Thyroid gland (tissue), 4 donors: ENCODE measurements at regions not wholly inside any gene's neighbourhood (a gene's known extent, or its start where the extent isn't known, plus 50 kb on each side); places are given as distances from the start of the nearest gene placed in this dataset.

Source experiments
- DNase-seq, 2 donors: peaks; one replicate each; pipeline ENCODE4 v3.0.0-alpha.2; 2019
- H3K27ac ChIP-seq, 3 donors: fragments of 200-600 bp; sonication (generic); 1 replicate in 2 of 3; 2 replicates in 1 of 3; pipeline ENCODE4 v1.5.1; 2016 to 2019; ENCODE audit warnings: mild to moderate bottlenecking in 1 of 3, moderate library complexity in 1 of 3
- H3K27me3 ChIP-seq: fragments of 200-600 bp; sonication (generic); one replicate; pipeline ENCODE4 v1.5.1; 2019
- H3K36me3 ChIP-seq, 2 donors: fragments of 200-600 bp; sonication (generic); one replicate each; pipeline ENCODE4 v1.5.1; 2016 to 2019
- H3K4me1 ChIP-seq, 2 donors: fragments of 200-600 bp; sonication (generic); one replicate each; pipeline ENCODE4 v1.5.1; 2017 to 2019
- H3K4me3 ChIP-seq, 3 donors: fragments of 200-600 bp; sonication (generic); replicated peaks in 1 of 3; 1 replicate in 2 of 3; 2 replicates in 1 of 3; pipeline ENCODE4 v1.5.1; 2016; ENCODE audit warnings: mild to moderate bottlenecking in 1 of 3
- H3K9me3 ChIP-seq: fragments of 200-600 bp; sonication (generic); one replicate; pipeline ENCODE4 v1.5.1; 2017
- CTCF ChIP-seq, 6 experiments: fragments of 200-600 bp in 3 of 6; fragments of 450-650 bp in 3 of 6; sonication (generic) in 3 of 6; IDR thresholded peaks; one replicate each; pipeline ENCODE4 v1.5.1; 2016 to 2019; ENCODE audit warnings: antibody characterized with exemption in 6 of 6, mild to moderate bottlenecking in 2 of 6, inconsistent platforms in 1 of 6, moderate library complexity in 1 of 6
- POLR2A ChIP-seq, 2 donors: fragments of 450-650 bp; IDR thresholded peaks; one replicate each; pipeline ENCODE4 v1.6.1; 2017; ENCODE audit warnings: antibody characterized with exemption in 2 of 2, mild to moderate bottlenecking in 2 of 2, moderate library complexity in 1 of 2
- WGBS, 2 donors: methylation state at CpG; one replicate each; pipeline ENCODE4 v1.1.5; 2017; 5-methylcytosine and 5-hydroxymethylcytosine counted together
- intact Hi-C: fragments of 100-400 bp; cut with DNase I; formaldehyde crosslinking; loops from one replicate; pipeline ENCODE4 v1.15.1; 2023

GRCh38 chr12:88725592-88726143, 145.4 kb upstream of the KITLG start:
- no peak overlapping the region for H3K4me3 ChIP-seq
- intact Hi-C loops: no loop called here
- H3K9me3 ChIP-seq: no peaks in the 10 kb centered on the region
- no peaks in the 10 kb centered on the region for H3K36me3 ChIP-seq
- no peak for DNase-seq
- 74 to 81% methylated on average over 1 of the region's 1 CpG for WGBS, 2 donors
- no peaks in the 10 kb centered on the region for H3K4me1 ChIP-seq
- H3K27ac ChIP-seq: no peak overlapping the region
- no peaks in the 10 kb centered on the region for H3K27me3 ChIP-seq
- TF ChIP-seq CTCF (IDR thresholded peaks at IDR 0.05): no peak
- TF ChIP-seq POLR2A (IDR thresholded peaks at IDR 0.05): no peak

GRCh38 chr12:88723219-88723618, 142.9 kb upstream of the KITLG start:
- TF ChIP-seq POLR2A (IDR thresholded peaks at IDR 0.05) (no peak), CTCF (IDR thresholded peaks at IDR 0.05) (no peak)
- H3K27ac ChIP-seq: no peak overlapping the region
- H3K4me3 ChIP-seq: no peak overlapping the region

GRCh38 chr12:88720785-88721650, 140.7 kb upstream of the KITLG start:
- H3K27ac ChIP-seq: no peak overlapping the region
- no peak for TF ChIP-seq POLR2A (IDR thresholded peaks at IDR 0.05)
- 77 to 78% methylated on average over 5 of the region's 5 CpGs for WGBS, 2 donors

More at GRCh38 chr12:88723219-88723618, 142.9 kb upstream of the KITLG start:
- DNase-seq: no peak
- intact Hi-C loops: no loop called here
- WGBS, 2 donors: 90 to 91% methylated on average over 3 of the region's 3 CpGs
- Histone ChIP-seq H3K4me1 (no peaks in the 10 kb centered on the region), H3K9me3 (no peaks in the 10 kb centered on the region), H3K27me3 (no peaks in the 10 kb centered on the region), H3K36me3 (no peaks in the 10 kb centered on the region)

GRCh38 chr12:88720231-88720630, 140.0 kb upstream of the KITLG start:
- Histone ChIP-seq H3K4me3 (no peak overlapping the region), H3K9me3 (no peaks in the 10 kb centered on the region), H3K27ac (no peak overlapping the region), H3K27me3 (no peaks in the 10 kb centered on the region), H3K36me3 (no peaks in the 10 kb centered on the region), H3K4me1 (no peaks in the 10 kb centered on the region)
- intact Hi-C loops: no loop called here
- TF ChIP-seq CTCF (IDR thresholded peaks at IDR 0.05): no peak
- DNase-seq: no peak

More at GRCh38 chr12:88720785-88721650, 140.7 kb upstream of the KITLG start:
- Histone ChIP-seq H3K4me3 (no peak overlapping the region), H3K36me3 (no peaks in the 10 kb centered on the region), H3K27me3 (no peaks in the 10 kb centered on the region), H3K4me1 (no peaks in the 10 kb centered on the region), H3K9me3 (no peaks in the 10 kb centered on the region)
- no peak for DNase-seq
- intact Hi-C loops: no loop called here

GRCh38 chr12:88717188-88717587, 136.9 kb upstream of the KITLG start:
- Histone ChIP-seq H3K27ac (no peak overlapping the region), H3K27me3 (no peaks in the 10 kb centered on the region), H3K4me1 (no peaks in the 10 kb centered on the region), H3K4me3 (no peak overlapping the region), H3K9me3 (no peaks in the 10 kb centered on the region), H3K36me3 (no peaks in the 10 kb centered on the region)
- DNase-seq: no peak
- intact Hi-C loops: no loop called here
- TF ChIP-seq POLR2A (IDR thresholded peaks at IDR 0.05) (no peak), CTCF (IDR thresholded peaks at IDR 0.05) (no peak)
